GM10266 (cell line): ENCODE measurements at regions not wholly inside any gene's neighbourhood (a gene's known extent, or its start where the extent isn't known, plus 50 kb on each side); places are given as distances from the start of the nearest gene placed in this dataset.

Source experiments
- DNase-seq: peaks from one replicate; pipeline ENCODE4 v3.0.0; 2012; ENCODE audit errors: extremely low spot score
- TF ChIP-seq, protein P1 (sequence below): IDR thresholded peaks from 2 replicates; pipeline ENCODE4 v1.5.1; 2012; ENCODE audit warnings: mild to moderate bottlenecking, low read depth; ENCODE audit not compliant: control insufficient read depth, insufficient read depth; ENCODE audit errors: missing control alignments

DNA sequence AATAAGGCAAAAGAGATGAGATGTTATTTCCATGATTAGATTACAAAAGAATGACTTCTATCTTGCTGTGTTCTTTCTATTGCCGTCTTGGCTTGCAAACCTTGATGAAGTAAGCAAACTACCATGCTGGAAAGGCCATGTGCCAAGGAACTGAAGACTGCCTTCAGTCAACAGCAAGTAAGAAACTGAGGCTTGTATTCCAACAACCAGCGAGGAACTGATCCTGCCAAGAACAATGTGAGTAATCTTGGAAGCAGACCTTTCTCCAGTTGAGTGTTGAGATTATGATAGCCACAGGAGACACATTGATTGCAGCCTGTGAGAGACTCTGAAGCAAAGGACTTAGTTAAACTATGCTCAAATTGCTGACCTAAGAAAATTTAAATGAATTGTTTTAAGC, 164.6 kb upstream of the GRM3 start:
- TF ChIP-seq, protein P1, sequence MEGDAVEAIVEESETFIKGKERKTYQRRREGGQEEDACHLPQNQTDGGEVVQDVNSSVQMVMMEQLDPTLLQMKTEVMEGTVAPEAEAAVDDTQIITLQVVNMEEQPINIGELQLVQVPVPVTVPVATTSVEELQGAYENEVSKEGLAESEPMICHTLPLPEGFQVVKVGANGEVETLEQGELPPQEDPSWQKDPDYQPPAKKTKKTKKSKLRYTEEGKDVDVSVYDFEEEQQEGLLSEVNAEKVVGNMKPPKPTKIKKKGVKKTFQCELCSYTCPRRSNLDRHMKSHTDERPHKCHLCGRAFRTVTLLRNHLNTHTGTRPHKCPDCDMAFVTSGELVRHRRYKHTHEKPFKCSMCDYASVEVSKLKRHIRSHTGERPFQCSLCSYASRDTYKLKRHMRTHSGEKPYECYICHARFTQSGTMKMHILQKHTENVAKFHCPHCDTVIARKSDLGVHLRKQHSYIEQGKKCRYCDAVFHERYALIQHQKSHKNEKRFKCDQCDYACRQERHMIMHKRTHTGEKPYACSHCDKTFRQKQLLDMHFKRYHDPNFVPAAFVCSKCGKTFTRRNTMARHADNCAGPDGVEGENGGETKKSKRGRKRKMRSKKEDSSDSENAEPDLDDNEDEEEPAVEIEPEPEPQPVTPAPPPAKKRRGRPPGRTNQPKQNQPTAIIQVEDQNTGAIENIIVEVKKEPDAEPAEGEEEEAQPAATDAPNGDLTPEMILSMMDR: no peak
- DNase-seq: no peak

DNA sequence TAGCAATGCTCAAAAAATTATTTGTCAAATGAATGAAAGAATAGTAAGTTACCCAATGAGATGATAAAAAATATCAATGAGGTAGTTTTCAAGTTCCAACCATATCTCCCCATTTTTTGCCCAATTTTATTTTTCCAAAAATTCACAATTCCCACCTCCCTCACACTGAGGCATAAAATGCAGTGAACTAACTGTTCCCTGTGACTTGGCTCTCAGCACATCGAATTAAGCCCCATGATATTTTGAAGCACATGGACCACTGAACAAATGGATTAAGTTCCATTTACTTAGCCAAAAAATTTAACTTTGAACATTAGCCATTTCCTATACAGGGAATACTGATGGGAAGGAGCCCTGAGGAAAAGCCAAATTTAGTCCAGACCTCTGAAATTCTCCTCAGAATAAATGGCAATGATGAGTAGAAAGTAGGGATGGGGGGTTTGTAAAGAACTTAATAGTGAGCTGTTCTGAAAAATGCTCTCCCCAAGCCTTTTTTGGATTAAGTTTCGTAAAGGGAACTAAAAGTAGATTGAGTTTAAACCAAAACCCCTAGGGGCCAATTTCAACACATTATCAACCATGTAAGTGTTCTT, 166.3 kb upstream of the GRM3 start:
- TF ChIP-seq, protein P1: no peak

DNA sequence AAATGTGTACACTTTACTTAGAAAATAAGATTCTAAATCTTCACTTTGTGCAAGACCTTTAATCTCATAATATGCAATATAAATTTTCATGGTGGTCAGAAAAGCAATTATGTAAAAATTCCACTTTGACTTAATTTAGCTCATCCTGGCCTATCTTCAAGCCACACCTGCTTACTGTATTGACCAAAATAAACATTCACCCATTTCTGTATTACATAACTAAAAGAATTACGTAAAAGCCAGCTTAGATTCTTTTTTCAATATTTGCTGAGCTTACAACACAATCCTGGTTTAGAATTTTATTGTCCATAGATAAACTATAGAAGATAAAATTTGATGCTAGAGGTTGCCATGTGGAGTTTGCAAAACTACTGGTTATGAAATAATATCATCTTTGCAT, 172.9 kb upstream of the GRM3 start:
- no peak for DNase-seq
- TF ChIP-seq, protein P1: no peak

More for the DNA sequence above, 166.3 kb upstream of the GRM3 start:
- DNase-seq: no peak

DNA sequence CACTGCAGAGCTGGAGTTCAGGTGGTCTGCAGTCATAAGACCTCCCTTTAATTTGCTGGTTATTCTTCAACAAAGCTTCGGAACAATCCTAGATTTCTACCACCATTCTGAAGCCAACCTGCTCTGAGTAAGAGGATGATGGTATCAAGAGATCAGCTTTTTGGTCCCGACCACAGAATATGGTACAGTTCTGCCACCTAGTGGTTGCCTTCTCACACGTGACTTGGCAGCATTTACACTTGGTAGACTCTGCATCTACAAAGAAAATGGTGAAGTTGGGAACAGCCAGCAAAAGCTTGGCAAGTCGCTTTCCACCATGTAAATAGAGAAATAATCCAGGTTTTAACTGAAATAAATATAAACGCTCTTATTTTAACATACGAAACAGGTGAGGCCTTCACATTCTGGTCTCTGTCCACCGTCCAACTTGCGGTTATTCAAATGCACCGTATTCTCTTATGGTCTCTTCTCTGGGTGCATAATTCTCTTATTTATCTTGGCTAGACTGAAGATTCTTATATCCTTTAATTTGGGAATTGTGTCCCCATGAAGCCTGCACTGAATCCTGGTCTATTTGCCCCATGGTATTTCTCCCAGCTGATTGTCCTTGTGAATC, 173.9 kb upstream of the GRM3 start:
- DNase-seq: peak; percentile 44
- TF ChIP-seq, protein P1: peak; percentile 84

DNA sequence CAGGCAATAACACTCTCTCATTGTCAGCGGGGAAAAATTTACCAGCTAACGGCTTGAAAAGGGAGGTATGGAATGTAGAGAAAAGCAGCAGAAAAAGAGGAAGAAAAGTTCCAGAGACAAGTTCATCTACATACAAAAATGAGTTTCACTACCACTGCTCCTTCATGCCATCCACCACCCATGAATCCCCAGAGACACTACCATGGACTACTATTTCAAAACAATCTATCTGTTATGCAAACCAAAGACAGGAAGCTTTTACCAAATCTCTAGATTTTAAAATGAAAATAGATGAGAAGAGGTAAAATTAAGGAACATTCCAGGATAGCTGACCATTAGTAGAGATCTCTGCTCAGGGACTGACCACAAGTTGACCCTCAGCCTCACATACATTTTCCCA, 189.0 kb upstream of the GRM3 start:
- no peak for DNase-seq
- TF ChIP-seq, protein P1: no peak

DNA sequence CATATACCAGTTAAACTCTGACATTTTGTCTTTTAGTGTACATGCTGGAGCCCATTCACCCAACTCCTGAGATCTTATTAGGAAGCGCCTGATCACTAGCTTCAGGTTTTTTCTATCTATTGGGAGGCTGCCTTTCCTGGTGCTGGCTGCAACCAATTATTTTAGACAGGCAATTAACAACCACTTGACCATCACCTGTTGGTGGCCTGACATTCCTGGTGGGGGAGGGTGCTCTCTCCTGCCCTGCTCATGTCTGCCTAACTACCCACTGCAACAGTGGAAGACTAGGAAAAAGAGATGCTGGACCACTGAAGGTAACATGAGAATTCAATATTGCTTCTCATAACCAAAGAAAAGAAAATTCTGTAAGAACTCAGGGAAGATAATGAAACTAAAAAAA, 190.3 kb upstream of the GRM3 start:
- TF ChIP-seq, protein P1: no peak
- no peak for DNase-seq

DNA sequence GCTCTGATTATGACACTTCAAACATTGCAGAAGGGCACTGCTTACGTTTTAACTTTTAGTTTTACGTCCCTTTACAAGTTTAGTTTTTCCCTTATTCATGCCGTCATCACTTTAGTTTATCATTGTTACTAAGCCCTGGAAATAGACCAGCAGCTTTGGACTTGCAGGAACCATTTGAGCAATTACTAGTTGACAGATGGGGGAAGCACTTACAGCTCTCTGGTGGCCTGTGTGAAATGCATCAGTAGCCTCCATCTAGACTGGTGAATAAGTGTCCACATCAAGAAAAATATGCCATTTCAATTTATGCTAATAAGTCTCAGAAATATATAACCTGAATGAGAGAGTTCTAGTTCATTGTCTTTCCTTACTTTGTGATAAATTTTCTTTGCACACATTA, 194.9 kb upstream of the GRM3 start:
- TF ChIP-seq, protein P1: no peak
- DNase-seq: no peak
